HepG2 (cell line): ENCODE measurements at regions not wholly inside any gene's neighbourhood (a gene's known extent, or its start where the extent isn't known, plus 50 kb on each side); places are given as distances from the start of the nearest gene placed in this dataset.

Experiments used
- ESRRA ChIP-seq: sonication (generic); formaldehyde crosslinking; IDR thresholded peaks from 2 replicates; pipeline ENCODE4 v1.5.1; 2020; ENCODE audit warnings: mild to moderate bottlenecking, low read depth, missing genetic modification reagents
- JUN ChIP-seq: sonication (generic); formaldehyde crosslinking; IDR thresholded peaks from 2 replicates; pipeline ENCODE4 v1.4.0; 2020; ENCODE audit warnings: mild to moderate bottlenecking, missing genetic modification reagents
- MAFK ChIP-seq, 2 experiments: IDR thresholded peaks in 1 of 2; conservative IDR thresholded peaks in 1 of 2; 2 replicates each; pipeline ENCODE4 v1.6.1; 2011; ENCODE audit warnings: improper control_type of control experiment in 2 of 2, low read length in 2 of 2
- RAD21 ChIP-seq: fragments of 450-650 bp; formaldehyde crosslinking; IDR thresholded peaks from 2 replicates; pipeline ENCODE4 v1.5.0; 2020; ENCODE audit warnings: mild to moderate bottlenecking
- TCF12 ChIP-seq, 2 experiments: fragments of 450-650 bp in 1 of 2; sonication (generic) in 1 of 2; formaldehyde crosslinking in 1 of 2; IDR thresholded peaks; 2 replicates each; pipeline versions ENCODE4 v1.6.1 to v1.8.0; 2017 to 2022; ENCODE audit warnings: antibody characterized with exemption in 1 of 2, mild to moderate bottlenecking in 1 of 2, missing genetic modification reagents in 1 of 2, moderate library complexity in 1 of 2
- XRCC5 ChIP-seq: fragments of 200-400 bp; formaldehyde crosslinking; optimal IDR thresholded peaks from 2 replicates; pipeline ENCODE3; 2017; ENCODE audit warnings: mild to moderate bottlenecking, low read length
- ZBTB34 ChIP-seq: sonication (generic); formaldehyde crosslinking; IDR thresholded peaks from 2 replicates; pipeline ENCODE4 v1.8.0; 2022; ENCODE audit warnings: mild to moderate bottlenecking, missing genetic modification reagents
- ZNF7 ChIP-seq: IDR thresholded peaks from 2 replicates; pipeline ENCODE4 v1.6.1; 2016; ENCODE audit warnings: missing biosample characterization, missing genetic modification reagents

GRCh38 chr2:239743206-239743605 is 281.9 kb downstream of the NDUFA10 start:
- TF ChIP-seq MAFK (conservative IDR thresholded peaks at IDR 0.05 in 1 of 2, IDR thresholded peaks at IDR 0.05 in 1 of 2; ENCODE audit: low read length in 2 of 2) = no peak
- no peak for TF ChIP-seq ZNF7 (CRISPR knock-in tag)
- no peak for TF ChIP-seq XRCC5
- TF ChIP-seq TCF12 (IDR thresholded peaks at IDR 0.05) = no peak
- TF ChIP-seq TCF12 (CRISPR knock-in tag; IDR thresholded peaks at IDR 0.05) = no peak
- no peak for TF ChIP-seq RAD21 (CRISPR knock-in tag)
- no peak for TF ChIP-seq JUN (CRISPR knock-in tag)
- TF ChIP-seq ESRRA (CRISPR knock-in tag) = no peak
- no peak for TF ChIP-seq ZBTB34 (CRISPR knock-in tag)
